HG03520 (cell line): ENCODE measurements at regions not wholly inside any gene's neighbourhood (a gene's known extent, or its start where the extent isn't known, plus 50 kb on each side); places are given as distances from the start of the nearest gene placed in this dataset.
"Not testable (repeated sequence)": the region's sequence is repeated elsewhere in the genome, so short reads cannot be mapped to it uniquely, and the experiment has no call there.

Experiments used
- ATAC-seq: cut with Tn5 transposase; IDR thresholded peaks from one replicate; pipeline ENCODE4 v1.9.1; 2021; ENCODE audit warnings: mild to moderate bottlenecking, moderate library complexity; ENCODE audit not compliant: unreplicated experiment

DNA sequence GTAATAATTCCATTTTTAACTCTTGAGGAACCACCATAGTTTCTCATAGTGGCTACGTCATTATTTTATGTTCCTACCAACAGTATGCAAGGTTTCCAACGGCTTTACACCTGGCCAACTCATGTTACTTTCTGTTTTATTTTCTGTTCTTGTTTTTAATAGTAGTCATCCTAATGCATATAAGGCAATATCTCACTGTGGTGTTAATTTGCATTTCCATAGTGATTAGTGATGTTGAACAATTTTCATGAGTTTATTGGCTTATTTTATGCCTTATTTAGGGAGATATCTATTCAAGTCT is 465.5 kb upstream of the KLF6 start:
- peak; percentile 80 for ATAC-seq

DNA sequence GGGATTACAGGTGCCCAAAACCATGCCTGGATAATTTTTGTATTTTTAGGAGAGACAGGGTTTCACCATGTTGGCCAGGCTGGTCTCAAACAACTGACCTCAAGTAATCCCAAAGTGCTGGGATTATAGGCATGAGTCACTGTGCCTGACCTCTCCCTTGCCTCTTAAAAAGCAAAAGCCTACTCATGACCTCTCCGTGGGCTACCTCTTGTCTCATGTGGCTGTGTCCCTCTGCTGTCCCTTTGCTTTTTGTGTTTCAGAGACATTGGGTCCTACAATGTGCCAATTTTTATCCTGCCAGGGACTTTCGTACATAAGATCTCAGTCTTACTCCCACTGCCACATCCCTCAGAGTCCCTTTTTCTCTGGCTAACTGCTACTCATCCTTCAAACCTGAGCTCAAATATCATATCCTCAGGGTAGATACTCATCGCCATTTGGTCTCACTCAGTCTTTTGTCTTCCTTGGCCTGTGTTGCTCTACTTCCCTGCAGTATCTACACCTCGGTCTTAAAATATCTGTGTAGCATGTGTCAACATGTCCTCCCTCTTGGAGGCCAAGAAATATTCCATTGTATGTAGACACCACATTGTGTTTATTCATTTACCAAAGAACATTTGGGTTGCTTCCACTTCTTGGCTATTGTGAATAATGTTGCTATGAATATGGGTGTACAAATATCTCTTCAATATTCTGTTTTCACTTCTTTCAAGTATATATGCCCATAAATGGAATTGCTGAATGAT is 465.0 kb upstream of the KLF6 start:
- ATAC-seq, result no peak

DNA sequence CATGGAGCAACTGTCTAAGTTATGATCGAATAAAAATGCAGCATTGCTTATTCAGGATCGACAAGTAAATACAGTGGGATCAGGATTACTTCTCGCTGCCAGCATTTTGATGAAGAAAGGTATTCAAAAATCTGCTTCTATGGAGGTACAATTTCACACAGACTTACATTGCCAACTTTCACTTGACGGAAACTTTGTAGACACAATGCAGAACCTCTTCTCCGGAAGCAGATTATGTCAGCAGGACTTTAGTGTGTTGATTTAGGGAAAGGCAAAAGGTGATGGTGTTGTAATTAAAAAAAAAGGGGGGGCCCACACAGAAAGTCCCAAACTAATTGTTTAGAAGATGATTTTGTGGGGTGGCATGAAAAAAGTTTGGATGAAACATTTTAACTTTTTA is 462.4 kb upstream of the KLF6 start:
- no peak for ATAC-seq

DNA sequence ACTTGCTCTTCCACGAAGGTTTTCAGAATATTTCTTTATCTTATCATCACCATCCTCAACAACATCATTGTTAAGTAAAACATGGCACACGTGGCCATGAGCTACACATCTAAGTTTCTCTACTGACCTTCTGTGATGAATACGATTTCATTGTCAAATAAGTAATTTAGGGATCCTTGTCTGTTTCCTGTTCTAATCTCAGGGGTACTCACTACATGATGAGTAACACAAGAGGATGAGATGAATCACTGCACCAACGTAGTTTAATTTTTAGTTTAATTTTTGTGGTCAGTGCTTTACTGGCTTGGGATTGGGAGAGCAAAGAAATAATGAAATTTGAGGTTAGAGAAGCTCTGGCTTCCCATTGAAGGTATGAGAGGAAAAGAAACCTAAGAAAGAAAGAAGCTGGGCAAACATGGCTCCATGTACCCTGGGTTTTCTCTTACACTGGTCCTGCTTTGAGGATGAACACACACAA is 461.9 kb upstream of the KLF6 start:
- no peak for ATAC-seq

DNA sequence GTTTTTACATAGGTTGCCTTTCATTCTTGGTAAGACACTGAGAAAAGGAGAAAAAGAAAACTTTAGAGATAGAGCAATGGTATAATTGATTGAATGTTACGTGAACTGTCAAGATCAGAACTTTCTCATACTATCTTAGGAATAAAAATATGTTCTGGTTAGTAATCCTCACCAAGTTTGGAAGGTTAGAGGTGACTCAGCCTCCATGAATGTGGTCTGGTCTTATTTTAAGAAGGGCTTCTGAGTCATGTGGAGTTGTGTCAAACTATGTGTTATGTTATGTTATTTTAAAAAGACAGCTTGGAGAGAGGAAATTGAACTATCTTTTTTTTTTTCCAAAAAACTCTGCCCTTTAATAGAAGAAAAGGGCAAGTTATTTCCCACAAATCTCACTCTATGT is 458.6 kb upstream of the KLF6 start:
- no peak for ATAC-seq

DNA sequence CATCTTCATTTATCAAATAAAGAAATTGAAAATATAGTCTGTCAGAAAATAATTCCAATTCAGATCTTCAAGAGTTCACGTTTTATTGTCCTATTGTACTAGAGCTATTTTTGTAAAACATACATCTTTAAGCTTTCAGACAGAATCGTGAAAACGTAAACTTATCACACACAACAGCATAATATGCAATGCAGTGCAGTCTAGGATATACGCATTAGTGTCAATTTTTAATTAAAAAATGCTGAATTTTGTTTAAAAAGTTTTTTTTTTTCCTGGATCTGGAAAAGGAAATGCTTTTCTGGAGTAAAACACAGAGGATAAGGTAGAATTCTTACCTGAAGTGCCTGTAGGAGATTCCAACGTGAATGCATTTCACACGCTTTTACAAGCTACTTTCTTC is 458.2 kb upstream of the KLF6 start:
- ATAC-seq, result no peak

DNA sequence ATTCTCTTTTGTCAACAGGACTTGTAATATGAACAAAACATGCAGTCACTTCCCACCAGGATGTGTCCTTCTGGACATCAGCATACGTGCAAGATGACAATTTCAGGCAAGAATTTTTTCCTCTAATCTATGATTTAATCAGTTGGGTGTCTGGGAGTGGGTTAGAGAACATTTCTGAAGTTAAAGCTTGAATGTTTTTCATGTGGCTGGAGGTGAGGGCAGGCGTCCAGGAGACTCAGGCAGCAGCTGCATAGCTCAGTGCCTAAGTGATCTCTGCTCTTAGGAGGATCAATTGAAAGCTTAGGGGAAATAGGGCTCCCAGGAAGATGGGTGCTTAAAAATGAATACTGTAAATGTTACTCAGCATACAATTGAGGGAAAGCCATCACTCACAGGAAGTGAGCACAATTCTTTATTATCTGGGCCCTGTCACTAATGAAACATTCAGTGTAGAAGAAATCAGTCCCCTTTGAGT is 457.6 kb upstream of the KLF6 start:
- no peak for ATAC-seq

DNA sequence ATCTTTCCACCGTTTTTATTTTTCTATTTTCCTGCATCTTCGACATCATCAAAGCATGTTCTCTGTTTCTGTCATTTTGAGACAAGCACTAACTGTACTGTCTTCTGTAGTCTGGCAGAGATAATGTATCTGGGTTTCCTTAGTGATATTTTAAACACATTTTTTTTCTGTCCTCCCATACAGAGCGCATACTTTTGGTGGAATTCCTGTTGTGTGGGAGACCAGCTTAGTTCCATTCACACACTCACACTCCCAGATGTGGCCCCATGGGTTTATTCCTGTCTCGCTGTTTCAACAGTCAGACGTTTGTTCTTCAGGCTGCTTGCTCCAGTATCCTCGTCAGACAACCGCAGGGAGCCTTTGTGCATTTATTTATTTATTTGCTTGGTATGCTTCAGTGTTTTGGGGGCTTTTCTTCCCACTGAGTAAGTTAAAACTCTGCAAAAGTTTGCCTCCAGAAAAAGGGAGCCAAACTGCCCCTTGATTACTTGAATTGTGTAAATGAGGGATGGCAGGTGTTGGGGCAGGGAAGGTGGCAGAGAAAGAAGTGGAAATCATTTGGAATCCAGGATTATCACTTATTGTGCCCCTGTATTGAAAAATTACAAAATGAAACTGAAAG is 456.8 kb upstream of the KLF6 start:
- no peak for ATAC-seq

DNA sequence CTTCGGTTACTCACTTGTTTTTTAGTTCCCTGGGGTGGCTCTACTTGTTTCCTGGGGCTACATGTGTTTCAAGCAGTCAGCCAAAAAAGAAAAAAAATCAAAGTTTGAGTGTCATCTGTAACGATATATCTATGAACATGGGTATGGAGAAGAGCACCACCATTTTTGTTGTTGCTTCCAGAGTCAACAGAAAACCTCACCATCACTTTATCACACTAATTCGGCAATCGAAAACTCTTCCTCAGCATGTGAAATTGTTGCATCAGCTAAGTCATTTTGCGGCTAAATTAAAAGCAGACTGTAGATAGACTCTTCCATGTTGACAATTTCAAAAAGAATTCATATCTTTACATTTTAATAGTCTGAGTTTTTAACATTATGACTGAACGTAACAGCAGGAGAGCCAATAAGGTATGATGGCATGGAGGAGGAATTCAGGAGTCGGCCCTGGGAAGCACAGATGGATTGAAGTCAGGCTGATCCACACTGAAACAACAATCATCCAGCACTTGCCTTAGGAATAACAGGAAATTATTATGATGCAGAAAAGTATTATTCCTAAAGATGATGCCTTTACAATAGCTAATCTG is 455.7 kb upstream of the KLF6 start:
- ATAC-seq, result no peak

DNA sequence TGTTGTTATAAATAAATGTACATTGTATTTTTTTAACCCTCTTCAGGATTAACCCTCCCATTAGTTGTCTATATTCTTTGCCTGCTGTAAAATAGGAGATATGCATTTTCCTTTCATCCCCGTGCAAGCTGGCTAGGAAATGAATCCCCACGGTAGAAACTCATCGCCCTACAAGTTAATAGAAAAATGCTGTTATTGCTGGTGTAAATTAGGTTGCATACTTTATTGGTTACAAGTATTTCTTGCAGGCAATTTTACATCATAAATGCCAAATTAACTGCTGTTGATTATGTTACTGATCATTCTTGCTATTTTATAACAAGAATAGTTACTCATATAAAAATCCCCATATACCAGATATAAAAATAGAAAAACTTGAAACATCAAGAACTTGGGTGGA is 454.2 kb upstream of the KLF6 start:
- no peak for ATAC-seq

DNA sequence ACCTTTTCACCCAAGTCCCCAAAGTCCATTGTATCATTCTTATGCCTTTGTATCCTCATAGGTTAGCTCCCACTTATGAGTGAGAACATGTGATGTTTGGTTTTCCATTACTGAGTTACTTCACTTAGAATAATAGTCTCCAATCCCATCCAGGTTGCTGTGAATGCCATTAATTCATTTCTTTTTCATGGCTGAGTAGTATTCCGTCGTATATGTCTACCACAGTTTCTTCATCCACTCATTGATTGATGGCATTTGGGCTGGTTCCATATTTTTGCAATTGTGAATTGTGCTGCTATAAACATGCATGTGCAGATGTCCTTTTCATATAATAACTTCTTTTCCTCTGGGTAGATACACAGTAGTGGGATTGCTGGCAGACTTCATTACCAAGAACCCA is 451.9 kb upstream of the KLF6 start:
- ATAC-seq, result not testable (repeated sequence)

DNA sequence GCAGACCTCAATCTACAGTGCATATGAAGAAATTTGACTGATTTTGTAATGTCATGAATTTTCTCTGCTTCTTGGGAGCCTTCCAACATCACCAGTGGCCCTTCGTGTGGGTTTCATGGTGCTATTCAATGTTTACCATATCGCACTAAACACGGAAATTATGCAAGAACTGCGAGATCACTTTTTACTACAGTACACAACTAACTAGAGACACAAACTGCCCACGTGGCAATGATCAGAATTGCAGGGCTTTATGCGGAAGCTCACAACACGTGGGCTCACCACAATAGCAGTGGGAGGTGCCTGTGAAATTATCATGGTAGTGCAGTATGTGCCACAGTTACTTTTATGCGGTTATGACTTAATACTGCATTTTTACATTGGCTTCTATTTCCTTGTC is 449.7 kb upstream of the KLF6 start:
- no peak for ATAC-seq

DNA sequence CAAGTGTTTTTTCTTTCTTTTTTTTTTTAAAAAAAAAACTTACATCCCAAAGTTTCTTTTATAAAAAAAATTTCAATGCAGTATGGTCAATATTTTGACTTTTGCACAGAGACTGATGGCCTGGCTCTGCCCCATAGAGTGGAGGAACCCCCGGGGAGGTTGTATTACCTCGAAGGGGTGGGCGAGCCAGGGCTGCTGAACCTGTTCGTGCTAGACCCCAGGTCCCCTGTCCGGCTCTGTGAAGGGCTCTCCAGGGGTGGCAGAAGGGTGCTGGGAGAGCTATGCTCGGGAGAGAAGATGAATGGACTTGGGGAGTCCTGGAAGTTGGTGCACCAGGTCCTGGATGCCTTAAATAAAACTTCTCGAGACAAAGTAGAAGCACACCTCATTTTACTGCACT is 446.4 kb upstream of the KLF6 start:
- ATAC-seq, result no peak

DNA sequence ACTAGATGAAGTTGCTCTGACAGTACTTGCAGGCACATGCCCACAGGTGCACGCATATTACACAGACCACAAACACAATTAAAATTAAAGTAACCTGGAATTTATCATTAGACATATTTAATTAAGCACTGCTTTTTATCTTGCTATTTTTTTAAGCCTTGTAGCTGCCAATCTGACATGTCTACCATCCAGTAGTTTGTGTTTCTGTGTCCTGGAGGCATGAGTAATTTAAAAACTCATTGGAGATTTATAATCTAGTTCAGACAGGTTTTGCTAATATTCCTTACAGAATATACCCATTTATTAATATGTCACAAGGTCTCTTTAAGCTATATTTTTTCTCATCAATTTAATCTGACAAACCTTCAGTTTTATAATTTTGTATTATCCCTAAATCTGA is 445.0 kb upstream of the KLF6 start:
- no peak for ATAC-seq

DNA sequence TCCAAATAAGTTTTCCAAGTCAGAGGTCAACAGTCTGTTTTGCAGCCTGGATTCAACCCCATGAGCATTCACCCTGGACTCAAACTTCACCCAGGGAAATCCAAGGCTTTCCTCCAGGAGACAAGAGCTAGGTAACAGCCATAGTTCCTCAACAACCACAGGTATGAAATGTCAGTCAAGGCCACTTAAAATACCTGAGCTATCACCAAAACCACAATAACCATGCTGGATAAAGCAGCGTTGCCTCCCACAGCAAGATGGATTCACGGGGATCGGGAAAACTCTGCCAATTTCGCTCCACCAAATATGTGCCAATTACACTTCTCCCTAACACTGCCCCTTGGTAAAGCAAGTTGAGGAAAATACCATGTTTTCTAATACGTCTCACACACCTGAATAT is 444.1 kb upstream of the KLF6 start:
- no peak for ATAC-seq

DNA sequence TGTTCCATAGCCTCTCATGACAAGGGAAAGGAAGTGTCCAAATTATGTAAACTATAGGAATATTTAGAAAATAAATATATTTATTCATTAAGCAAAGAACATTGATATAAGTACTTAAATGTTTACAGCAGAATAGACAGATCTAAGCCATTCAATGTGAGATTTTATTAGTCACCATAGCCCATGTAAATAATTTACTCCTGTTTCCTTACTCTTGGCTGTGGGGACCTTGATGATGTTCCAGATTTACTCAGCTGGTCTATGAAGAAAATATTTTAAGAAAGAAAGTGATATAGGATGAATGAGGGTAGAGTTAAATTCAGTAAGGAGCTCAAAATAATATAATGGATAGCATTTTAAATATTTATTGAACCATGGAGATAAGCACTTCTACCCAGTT is 442.6 kb upstream of the KLF6 start:
- ATAC-seq, result no peak

DNA sequence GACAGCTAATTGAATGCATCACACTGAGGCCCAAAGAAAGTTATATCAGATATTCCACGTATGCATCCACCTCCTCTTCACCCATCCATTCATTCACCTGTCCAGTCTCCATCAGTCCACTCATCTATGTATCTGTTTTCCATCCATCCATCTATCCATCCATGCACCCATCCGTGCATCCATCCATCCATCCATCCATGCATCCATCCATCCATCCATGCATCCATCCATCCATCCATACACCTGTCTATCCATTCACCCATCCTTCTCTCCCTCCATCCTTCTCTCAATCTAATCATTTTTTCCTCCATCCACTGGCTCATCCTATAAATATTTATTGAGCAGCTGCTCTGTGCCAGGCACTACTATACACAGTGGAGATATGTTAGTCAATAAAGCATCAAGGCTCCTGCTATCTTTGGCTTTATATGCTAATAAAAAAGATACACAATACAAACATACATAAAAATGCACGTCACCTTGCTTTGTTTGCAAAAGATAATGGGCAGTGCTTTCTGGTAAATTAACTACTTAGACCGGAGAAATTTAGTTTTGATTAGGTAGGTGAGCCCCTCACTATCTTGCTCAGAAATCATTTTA is 442.0 kb upstream of the KLF6 start:
- no peak for ATAC-seq

DNA sequence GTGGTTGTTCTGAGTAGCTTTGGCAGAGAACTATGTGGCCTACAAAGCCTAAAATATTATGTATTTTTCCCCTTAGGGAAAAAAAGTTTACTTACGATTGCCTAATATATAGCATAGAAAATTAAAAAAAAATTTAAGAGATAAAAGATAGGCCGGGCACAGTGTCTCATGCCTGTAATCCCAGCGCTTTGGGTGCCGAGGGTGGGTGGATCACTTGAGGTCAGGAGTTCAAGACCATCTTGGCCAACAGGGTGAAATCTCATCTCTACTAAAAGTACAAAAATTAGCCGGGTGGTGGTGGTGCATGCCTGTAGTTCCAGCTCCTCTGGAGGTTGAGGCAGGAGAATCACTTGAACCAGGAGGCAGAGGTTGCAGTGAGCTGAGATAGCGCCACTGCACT is 439.2 kb upstream of the KLF6 start:
- ATAC-seq, result no peak

DNA sequence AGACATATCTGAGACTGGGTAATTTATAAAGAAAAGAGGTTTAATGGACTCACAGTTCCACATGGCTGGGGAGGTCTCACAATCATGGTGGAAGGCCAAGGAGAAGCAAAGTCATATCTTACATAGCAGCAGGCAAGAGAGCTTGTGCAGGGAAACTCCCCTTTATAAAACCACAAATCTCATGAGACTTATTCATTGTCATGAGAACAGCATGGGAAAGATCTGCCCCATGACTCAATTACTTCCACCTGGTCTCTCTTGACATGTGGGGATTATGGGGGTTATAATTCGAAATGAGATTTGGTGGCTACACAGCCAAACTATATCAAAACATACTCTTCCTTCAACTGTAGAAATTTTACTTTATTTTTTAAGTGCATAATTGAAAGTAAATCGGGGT is 436.3 kb upstream of the KLF6 start:
- not testable (repeated sequence) for ATAC-seq

DNA sequence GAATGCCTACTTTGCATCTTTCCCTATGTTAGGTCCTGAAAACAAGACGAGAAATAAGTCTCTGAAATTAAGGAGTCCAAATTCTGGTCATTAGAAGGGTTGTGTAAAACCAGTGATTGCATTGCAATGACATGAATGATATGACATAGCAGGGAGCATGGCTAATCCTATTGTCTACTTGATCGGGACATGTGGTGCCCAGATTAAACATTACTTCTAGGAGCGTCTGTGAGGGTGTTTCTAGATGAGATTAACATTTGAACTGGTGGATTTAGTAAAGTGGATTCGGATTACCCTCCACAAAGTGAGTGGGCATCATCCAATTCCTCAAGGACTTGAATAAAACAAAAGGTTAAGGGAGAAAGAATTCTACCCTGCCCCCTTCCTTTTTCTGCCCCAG is 434.9 kb upstream of the KLF6 start:
- no peak for ATAC-seq

DNA sequence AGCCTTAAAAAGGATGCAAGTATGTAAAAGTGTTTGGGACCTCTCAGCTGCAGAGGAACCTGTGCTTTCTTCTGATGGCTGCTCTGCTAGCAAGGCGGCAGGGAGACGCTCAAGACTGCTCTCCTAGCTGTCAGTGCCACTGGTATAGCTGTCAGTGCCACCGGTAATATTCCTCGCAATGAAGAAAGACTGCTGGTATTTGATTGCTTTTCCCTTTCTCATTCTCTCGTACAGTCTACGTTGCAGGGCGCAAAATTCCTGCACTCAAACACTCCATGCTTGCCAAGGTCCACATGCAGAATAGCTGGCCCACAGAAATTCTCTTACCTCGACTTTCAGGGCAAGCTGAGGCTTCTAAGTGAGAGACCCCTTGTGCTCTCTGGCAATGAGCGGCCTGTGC is 432.6 kb upstream of the KLF6 start:
- ATAC-seq, result no peak

DNA sequence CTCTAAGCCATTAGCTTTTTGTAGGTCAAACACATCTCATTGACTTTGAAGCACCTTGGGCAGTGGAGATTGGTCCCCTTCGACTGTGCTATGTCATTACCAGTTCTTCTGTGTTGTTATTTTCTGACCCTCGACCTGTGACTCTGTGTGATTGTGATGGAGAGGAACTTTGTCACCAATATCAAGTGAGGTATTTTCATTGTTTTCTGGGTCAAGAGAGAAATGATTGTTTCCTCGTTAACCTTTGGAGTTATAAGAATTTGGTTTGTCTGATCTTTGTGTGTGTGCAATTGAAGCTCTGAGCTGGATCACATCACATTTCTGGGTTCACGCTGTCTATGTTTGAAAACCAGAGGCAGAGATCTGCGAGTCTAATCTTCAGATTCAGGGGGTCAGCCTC is 432.2 kb upstream of the KLF6 start:
- no peak for ATAC-seq
